ENCODE measurements at regions not wholly inside any gene's neighbourhood (a gene's known extent, or its start where the extent isn't known, plus 50 kb on each side); places are given as distances from the start of the nearest gene placed in this dataset.
A peak's percentile ranks its signal among the peaks of the same experiment; 100 is the strongest.
"Not testable (repeated sequence)": the region's sequence is repeated elsewhere in the genome, so short reads cannot be mapped to it uniquely, and the experiment has no call there.

- DNase-seq (ENCODE audit: low read depth in 2 of 2), result no peak
These were observed 269.7 kb upstream of the TPK1 start for GRCh38 chr7:145105561-145105960.

- no peak for DNase-seq (ENCODE audit: low read depth in 2 of 2)
These were observed 268.5 kb upstream of the TPK1 start for GRCh38 chr7:145104400-145104799.

- not testable (repeated sequence) for DNase-seq (ENCODE audit: low read depth in 2 of 2)
These were observed 266.3 kb upstream of the TPK1 start for GRCh38 chr7:145102199-145102598.

- DNase-seq (ENCODE audit: low read depth in 2 of 2), result no peak
These were observed 256.9 kb upstream of the TPK1 start for GRCh38 chr7:145092766-145093165.

GRCh38 chr7:145088111-145088745, 252.4 kb upstream of the TPK1 start:
- DNase-seq (ENCODE audit: low read depth in 2 of 2), result no peak

- no peak for DNase-seq (ENCODE audit: low read depth in 2 of 2)
These were observed 246.7 kb upstream of the TPK1 start for GRCh38 chr7:145082366-145083161.

GRCh38 chr7:145065473-145065872, 229.6 kb upstream of the TPK1 start:
- no peak for DNase-seq (ENCODE audit: low read depth in 2 of 2)

- DNase-seq (ENCODE audit: low read depth in 2 of 2), result no peak
These were observed 228.3 kb upstream of the TPK1 start for GRCh38 chr7:145064114-145064513.

- no peak for DNase-seq (ENCODE audit: low read depth in 2 of 2)
These were observed 217.9 kb upstream of the TPK1 start for GRCh38 chr7:145053781-145054180.

- no peak for DNase-seq (ENCODE audit: low read depth in 2 of 2)
These were observed 214.6 kb upstream of the TPK1 start for GRCh38 chr7:145050415-145050814.

- DNase-seq (ENCODE audit: low read depth in 2 of 2), result peak; percentile 4 to 6
These were observed 201.0 kb upstream of the TPK1 start for GRCh38 chr7:145036604-145037405.

GRCh38 chr7:145031162-145031561, 195.3 kb upstream of the TPK1 start:
- no peak for DNase-seq (ENCODE audit: low read depth in 2 of 2)

GRCh38 chr7:145030754-145031153, 194.9 kb upstream of the TPK1 start:
- no peak for DNase-seq (ENCODE audit: low read depth in 2 of 2)

- DNase-seq (ENCODE audit: low read depth in 2 of 2), result no peak
These were observed 184.6 kb upstream of the TPK1 start for GRCh38 chr7:145020454-145020853.

- DNase-seq (ENCODE audit: low read depth in 2 of 2), result no peak
These were observed 180.2 kb upstream of the TPK1 start for GRCh38 chr7:145016068-145016467.

- DNase-seq (ENCODE audit: low read depth in 2 of 2), result no peak
These were observed 174.0 kb upstream of the TPK1 start for GRCh38 chr7:145009876-145010275.

GRCh38 chr7:145005601-145006000, 169.7 kb upstream of the TPK1 start:
- DNase-seq (ENCODE audit: low read depth in 2 of 2), result no peak

GRCh38 chr7:144997512-144997911, 161.7 kb upstream of the TPK1 start:
- DNase-seq (ENCODE audit: low read depth in 2 of 2), result no peak

GRCh38 chr7:144995495-144995894, 159.6 kb upstream of the TPK1 start:
- no peak for DNase-seq (ENCODE audit: low read depth in 2 of 2)

GRCh38 chr7:144991041-144991440, 155.2 kb upstream of the TPK1 start:
- DNase-seq (ENCODE audit: low read depth in 2 of 2), result no peak

- DNase-seq (ENCODE audit: low read depth in 2 of 2), result no peak
These were observed 151.8 kb upstream of the TPK1 start for GRCh38 chr7:144987686-144988085.

- no peak for DNase-seq (ENCODE audit: low read depth in 2 of 2)
These were observed 146.3 kb upstream of the TPK1 start for GRCh38 chr7:144982133-144982532.

GRCh38 chr7:144975882-144976281, 140.0 kb upstream of the TPK1 start:
- DNase-seq (ENCODE audit: low read depth in 2 of 2), result no peak

Measured in stimulated activated CD4-positive, alpha-beta T cell treated with anti-CD3 and anti-CD28 coated beads, Interleukin-4, amount 100 ng/mL, for 48 hours (primary cell).